Left ventricle myocardium inferior (tissue), 1 donor: ENCODE measurements at regions not wholly inside any gene's neighbourhood (a gene's known extent, or its start where the extent isn't known, plus 50 kb on each side); places are given as distances from the start of the nearest gene placed in this dataset.

Source experiments
- DNase-seq: peaks from one replicate; pipeline ENCODE4 v3.0.0-alpha.2; 2020
- H3K27ac ChIP-seq: fragments of 200-600 bp; replicated peaks from 2 replicates; pipeline ENCODE4 v1.8.0; 2021
- H3K27me3 ChIP-seq: fragments of 200-600 bp; 2 replicates; pipeline ENCODE4 v1.8.0; 2021; ENCODE audit warnings: low read depth
- H3K36me3 ChIP-seq: fragments of 200-600 bp; 2 replicates; pipeline ENCODE4 v1.8.0; 2021
- H3K4me1 ChIP-seq: fragments of 200-600 bp; 2 replicates; pipeline ENCODE4 v1.8.0; 2021
- H3K4me3 ChIP-seq: fragments of 200-600 bp; 2 replicates; pipeline ENCODE4 v1.8.0; 2021; ENCODE audit warnings: mild to moderate bottlenecking, moderate library complexity
- H3K9me3 ChIP-seq: fragments of 200-600 bp; replicated peaks from 2 replicates; pipeline ENCODE4 v1.8.0; 2021
- CTCF ChIP-seq: fragments of 200-600 bp; IDR thresholded peaks from 2 replicates; pipeline ENCODE4 v1.8.0; 2021; ENCODE audit warnings: antibody characterized with exemption, mild to moderate bottlenecking, borderline replicate concordance
- intact Hi-C: fragments of 100-400 bp; cut with micrococcal nuclease; formaldehyde crosslinking; loops from one replicate; pipeline ENCODE4 v1.11.0; 2022
- donor health status: DM: no; HTN: yes; CAD: no; lungs with severe emphysema.

DNA sequence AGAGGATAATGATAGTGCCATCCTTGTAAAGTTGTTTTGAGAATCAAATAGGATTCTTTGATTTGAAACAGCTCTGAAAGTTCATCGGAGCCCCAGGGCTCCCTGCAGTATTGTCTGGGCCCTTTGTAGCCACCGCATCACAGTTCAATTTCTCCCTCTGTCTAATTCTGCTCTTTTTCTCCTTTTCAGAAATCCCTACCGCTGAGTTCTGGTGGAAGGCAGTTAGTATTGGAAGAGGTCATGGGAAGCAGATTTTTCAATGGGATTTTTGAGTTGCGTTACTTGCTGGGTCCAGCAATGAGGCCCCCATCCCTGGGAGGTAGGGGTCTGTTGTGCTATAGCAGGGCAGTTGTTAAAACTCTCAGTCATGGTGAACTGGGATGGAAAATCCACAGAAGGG lies 101.0 kb upstream of the DISP3 start:
- TF ChIP-seq CTCF, result no peak
- Histone ChIP-seq H3K27me3 (peaks cover 67% of the 10 kb centered on the region), H3K27ac (no peak overlapping the region), H3K4me1 (peaks cover 5% of the 10 kb centered on the region), H3K4me3 (no peak overlapping the region), H3K36me3 (no peaks in the 10 kb centered on the region), H3K9me3 (no peaks in the 10 kb centered on the region)
- intact Hi-C loops, result no loop called here
- DNase-seq, result no peak

DNA sequence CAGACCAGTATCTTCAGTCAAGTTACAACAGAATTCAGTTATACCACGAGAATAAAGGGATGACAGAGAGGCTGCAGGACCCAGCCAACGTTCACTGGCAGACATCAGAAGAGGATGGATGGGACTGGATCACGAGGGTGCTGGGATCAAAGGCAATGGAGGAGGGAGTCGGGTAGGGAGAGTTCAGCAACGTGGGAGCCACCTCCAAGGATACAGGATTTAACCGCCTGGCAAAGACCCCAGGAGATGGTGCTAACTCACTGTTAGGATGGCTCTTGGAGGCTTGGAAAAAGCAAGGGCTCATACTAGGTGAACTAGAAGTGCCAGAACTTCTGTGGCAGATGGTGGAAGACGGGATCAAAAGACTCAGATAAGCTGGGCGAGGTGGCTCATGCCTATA lies 99.1 kb upstream of the DISP3 start:
- Histone ChIP-seq H3K9me3 (no peaks in the 10 kb centered on the region), H3K27me3 (peaks cover 83% of the 10 kb centered on the region), H3K27ac (no peak overlapping the region), H3K4me3 (no peak overlapping the region), H3K36me3 (no peaks in the 10 kb centered on the region), H3K4me1 (peaks cover 5% of the 10 kb centered on the region)
- no peak for DNase-seq
- no peak for TF ChIP-seq CTCF
- intact Hi-C loops, result no loop called here

DNA sequence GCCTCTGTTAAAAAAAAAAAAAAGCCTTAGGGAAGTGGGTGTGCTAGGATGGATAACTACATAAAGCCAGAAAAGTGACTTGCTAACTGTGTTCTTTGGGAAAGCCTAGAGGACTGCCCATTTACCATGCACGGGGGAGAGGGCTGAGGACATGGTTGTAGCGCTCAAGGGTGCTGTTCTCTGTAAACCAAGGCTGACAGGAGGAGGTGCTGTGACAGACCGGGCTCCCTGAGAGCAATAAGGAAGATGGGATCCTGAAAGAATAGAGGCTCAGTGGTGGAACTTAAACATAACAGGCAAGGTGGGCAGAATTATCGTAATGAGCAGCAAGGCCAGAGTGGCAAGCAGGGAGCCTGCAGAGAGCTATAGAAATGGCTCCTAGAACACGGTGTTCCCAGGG lies 98.5 kb upstream of the DISP3 start:
- no peak overlapping the region for H3K27ac ChIP-seq
- intact Hi-C loops, result no loop called here
- H3K36me3 ChIP-seq, result no peaks in the 10 kb centered on the region
- no peaks in the 10 kb centered on the region for H3K9me3 ChIP-seq
- DNase-seq, result no peak
- H3K4me3 ChIP-seq, result no peak overlapping the region
- H3K27me3 ChIP-seq, result peaks cover 89% of the 10 kb centered on the region
- TF ChIP-seq CTCF, result no peak
- H3K4me1 ChIP-seq, result peaks cover 3% of the 10 kb centered on the region

DNA sequence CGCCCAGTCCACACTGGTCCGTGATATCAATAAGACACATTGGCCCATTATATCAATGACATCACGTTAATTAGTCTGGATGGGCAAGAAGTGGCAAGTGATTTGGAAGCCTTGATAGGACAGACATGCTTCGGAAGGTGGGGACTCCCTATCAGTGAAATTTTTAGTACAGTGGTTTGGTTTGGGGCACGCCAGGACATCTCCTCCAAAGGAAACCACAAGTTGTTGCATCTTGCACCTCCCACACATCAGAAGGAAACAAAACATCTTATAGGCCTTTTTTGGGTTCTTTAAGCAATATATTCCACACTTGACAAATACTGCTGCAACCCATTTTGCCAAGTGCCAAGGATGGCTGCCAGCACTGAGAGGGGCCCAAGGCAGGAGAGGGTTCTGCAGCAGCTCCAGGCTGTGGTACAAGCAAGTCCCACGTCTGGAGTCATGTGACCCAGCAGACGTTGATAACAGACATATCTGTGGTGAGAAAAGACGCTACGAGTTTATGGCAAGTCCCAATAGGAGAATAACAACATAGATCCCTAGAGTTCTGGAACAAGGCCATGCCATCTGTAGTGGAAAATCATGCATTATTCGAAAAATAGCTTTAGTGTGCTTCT lies 95.3 kb upstream of the DISP3 start:
- no peak for DNase-seq
- H3K27me3 ChIP-seq, result peaks cover 98% of the 10 kb centered on the region
- H3K4me1 ChIP-seq, result no peaks in the 10 kb centered on the region
- H3K36me3 ChIP-seq, result no peaks in the 10 kb centered on the region
- intact Hi-C loops, result no loop called here
- H3K4me3 ChIP-seq, result no peak overlapping the region
- no peak for TF ChIP-seq CTCF
- H3K27ac ChIP-seq, result no peak overlapping the region
- H3K9me3 ChIP-seq, result no peaks in the 10 kb centered on the region

- Histone ChIP-seq H3K9me3 (no peaks in the 10 kb centered on the region), H3K4me1 (no peaks in the 10 kb centered on the region), H3K27ac (no peak overlapping the region), H3K36me3 (no peaks in the 10 kb centered on the region), H3K4me3 (no peak overlapping the region), H3K27me3 (peaks cover 98% of the 10 kb centered on the region)
- no peak for DNase-seq
- TF ChIP-seq CTCF, result no peak
- intact Hi-C loops, result no loop called here
Measured at GRCh38 chr1:11384170-11384554, 94.8 kb upstream of the DISP3 start.
